HepG2 (cell line): ENCODE measurements at regions not wholly inside any gene's neighbourhood (a gene's known extent, or its start where the extent isn't known, plus 50 kb on each side); places are given as distances from the start of the nearest gene placed in this dataset.

ENCODE experiments used
- MEIS2 ChIP-seq: sonication (generic); formaldehyde crosslinking; IDR thresholded peaks from 2 replicates; pipeline ENCODE4 v1.9.0; 2021; ENCODE audit warnings: mild to moderate bottlenecking, missing genetic modification reagents
- PLRG1 ChIP-seq: fragments of 450-650 bp; conservative IDR thresholded peaks from 2 replicates; pipeline ENCODE4 v1.6.1; 2016
- ZBTB7A ChIP-seq: sonication (generic); formaldehyde crosslinking; IDR thresholded peaks from 2 replicates; pipeline ENCODE4 v1.8.0; 2022; ENCODE audit warnings: mild to moderate bottlenecking, missing genetic modification reagents
- ZNF337 ChIP-seq: sonication (generic); formaldehyde crosslinking; IDR thresholded peaks from 2 replicates; pipeline ENCODE4 v1.5.1; 2020; ENCODE audit warnings: missing genetic modification reagents, low read depth, mild to moderate bottlenecking, borderline replicate concordance
- ZNF513 ChIP-seq: sonication (generic); formaldehyde crosslinking; conservative IDR thresholded peaks from 2 replicates; pipeline ENCODE4 v1.5.0; 2020; ENCODE audit warnings: missing genetic modification reagents

- TF ChIP-seq ZNF337 (CRISPR knock-in tag) (no peak), ZNF513 (CRISPR knock-in tag) (no peak), ZBTB7A (CRISPR knock-in tag) (no peak), MEIS2 (CRISPR knock-in tag) (no peak), PLRG1 (no peak)
Observed at GRCh38 chr12:28865776-28866175, 283.3 kb upstream of the FAR2 start.
